HG03378 (cell line): ENCODE measurements at regions not wholly inside any gene's neighbourhood (a gene's known extent, or its start where the extent isn't known, plus 50 kb on each side); places are given as distances from the start of the nearest gene placed in this dataset.
"Not testable (repeated sequence)": the region's sequence is repeated elsewhere in the genome, so short reads cannot be mapped to it uniquely, and the experiment has no call there.

Experiments used
- ATAC-seq: cut with Tn5 transposase; IDR thresholded peaks from one replicate; pipeline ENCODE4 v1.9.1; 2021; ENCODE audit warnings: mild to moderate bottlenecking, moderate library complexity; ENCODE audit not compliant: unreplicated experiment

DNA sequence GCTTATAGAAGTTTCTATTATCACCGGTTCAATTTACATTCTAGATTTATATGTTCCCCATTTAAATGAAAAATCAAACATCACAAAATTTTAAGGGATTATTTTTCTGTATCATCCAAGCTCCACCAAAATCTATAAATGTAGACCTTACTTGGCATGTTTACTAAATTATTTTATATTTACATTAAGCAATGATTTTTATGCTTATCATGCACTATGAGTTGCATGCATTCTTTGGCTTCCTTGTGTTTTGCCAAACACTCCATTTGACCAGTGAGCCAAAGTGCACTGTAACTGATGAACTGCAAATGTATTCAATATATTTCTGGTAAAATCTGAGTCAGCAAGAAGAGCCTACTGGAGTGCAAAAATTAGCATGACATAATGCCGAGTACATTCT is 595.5 kb upstream of the PCDH7 start:
- not testable (repeated sequence) for ATAC-seq

DNA sequence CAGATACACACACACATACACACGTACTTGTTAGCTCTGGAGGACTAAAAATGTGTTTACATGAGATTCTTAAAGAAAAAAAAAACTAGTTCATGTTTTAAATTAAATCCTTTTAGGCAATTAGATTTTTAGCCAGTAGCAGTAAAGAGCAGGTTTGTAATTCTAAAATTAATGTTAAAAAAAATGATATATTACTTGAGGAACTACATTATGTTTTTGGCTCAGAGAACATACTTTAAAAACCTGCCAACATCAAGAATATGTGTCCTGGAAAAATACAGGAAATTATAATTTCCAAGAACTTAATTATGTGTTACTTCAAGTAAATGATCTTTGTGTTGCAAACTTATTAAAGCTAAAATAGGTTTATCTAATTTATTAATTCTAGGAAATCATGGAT is 594.3 kb upstream of the PCDH7 start:
- no peak for ATAC-seq

DNA sequence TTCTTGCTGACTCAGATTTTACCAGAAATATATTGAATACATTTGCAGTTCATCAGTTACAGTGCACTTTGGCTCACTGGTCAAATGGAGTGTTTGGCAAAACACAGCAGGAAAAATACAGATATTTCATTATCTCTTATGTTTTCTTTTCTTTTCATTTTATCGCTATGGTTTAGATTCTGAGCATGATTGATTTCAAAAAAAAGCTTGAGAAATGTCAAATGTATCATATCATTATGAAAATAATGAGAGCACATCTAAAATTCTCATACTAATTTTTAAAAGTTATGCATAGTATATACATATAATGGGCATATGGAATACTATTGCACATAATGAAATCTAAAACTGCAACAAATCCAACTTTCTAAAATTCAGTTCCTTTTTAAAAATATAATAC is 593.8 kb upstream of the PCDH7 start:
- ATAC-seq: no peak

DNA sequence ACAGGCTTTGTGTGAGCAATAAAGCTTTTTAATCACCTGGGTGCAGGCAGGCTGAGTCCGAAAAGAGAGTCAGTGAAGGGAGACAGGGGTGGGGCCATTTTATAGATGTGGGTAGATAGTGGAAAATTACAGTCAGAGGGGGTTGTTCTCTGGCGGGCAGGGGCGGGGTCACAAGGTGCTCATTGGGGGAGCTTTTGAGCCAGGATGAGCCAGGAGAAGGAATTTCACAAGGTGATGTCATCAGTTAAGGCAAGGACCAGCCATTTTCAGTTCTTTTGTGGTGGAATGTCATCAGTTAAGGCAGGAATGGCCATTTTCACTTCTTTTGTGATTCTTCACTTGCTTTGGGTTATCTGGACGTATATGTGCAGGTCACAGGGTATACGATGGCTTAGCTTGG is 571.3 kb upstream of the PCDH7 start:
- ATAC-seq: not testable (repeated sequence)

DNA sequence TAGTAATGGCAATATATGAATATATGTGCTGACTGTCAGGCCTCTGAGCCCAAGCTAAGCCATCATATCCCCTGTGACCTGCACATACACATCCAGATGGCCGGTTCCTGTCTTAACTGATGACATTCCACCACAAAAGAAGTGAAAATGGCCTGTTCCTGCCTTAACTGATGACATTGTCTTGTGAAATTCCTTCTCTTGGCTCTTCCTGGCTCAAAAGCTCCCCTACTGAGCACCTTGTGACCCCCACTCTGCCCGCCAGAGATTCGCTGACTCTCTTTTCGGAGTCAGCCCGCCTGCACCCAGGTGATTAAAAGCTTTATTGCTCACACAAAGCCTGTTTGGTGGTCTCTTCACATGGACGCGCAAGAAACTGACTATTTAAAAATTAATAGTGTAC is 570.6 kb upstream of the PCDH7 start:
- ATAC-seq: not testable (repeated sequence)

DNA sequence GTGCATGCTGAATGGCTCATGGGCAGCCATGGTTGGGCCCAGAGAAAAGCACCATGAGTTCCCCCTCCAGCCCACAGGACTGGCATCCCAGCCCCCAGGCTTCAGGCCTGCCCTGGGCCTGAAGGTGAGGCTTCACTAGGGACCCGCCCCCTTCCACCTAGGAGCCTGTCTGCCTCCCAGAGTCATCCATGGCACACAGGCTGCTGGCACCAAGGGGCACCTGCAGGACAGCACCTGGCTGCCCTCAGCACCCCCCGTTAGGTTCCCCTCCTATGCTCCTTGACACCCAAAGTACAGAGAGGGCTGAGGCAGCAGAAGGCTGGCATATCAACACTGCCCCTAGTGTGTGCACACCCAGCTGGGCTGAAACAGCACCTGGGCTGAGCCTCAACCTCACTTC is 566.7 kb upstream of the PCDH7 start:
- no peak for ATAC-seq

DNA sequence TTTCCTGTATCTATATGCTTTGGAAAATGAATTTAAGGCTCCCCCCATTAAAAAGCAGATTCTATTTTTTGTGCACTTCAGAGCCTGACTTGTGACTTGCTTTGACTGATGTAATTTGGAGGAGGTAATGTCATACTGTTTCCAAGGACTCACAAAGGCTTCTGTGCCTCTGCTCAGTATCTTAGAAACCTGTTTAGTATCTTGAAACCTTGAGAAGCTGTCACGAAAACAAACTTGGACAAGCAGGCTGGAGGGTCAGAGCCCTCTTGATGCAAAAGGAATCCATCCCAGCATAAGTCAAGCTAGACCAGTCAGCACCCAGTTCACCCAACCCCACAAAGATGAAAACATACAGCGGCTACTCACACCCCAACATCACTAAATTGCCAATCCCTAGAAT is 560.0 kb upstream of the PCDH7 start:
- ATAC-seq: no peak

DNA sequence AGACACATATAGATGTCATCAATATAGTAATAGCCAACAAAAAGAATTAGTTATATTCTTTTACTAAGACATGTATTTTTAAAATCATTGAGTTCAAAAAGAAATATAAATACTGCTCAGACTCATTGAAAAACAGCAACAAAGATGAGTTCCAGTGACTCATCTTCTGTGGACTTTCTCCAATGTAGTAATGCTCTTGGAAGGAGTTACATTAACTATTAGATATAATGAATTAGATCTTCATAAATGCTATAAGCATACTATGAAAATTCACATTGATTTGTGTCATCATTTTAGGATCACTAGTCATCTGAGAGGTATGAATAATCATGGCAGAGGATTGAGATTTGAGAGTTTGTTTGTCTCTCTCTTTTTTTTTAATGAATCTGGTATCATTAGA is 547.8 kb upstream of the PCDH7 start:
- ATAC-seq: no peak

DNA sequence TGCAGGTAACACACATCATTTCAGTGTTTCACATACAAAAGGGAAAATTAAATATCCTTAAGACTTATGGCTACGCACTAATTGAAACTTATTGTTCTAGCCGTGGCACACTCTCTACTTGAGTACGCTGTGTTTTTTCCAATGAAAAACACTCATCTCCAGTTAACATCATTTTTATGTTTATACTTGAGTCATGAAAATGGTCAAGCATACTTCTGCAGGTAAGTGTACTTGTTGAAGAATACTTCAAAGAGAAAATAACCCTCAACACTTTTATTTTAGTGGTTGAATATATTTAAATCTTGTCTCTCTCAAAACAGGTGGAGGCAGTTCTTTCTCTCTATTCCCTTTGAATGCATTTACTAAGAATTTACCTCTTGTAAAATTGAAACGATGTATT is 538.7 kb upstream of the PCDH7 start:
- ATAC-seq: no peak

DNA sequence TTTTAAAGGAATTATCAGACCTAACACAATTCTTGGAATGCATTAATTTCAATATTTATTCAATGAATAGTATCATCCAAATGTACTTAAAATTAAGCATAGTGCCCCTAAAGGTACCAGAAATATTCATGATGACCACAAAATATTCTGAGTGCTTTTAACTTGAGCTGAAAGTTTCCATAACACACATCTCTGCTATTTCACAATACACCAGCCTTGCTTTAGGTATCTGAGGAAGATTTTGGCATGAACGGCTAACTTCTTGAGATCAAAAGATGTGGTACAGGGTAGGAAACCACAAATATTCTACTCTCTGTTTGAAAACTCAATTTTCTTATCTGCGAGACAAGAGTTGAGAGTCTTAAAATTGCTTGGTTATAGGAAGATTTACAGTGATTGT is 538.3 kb upstream of the PCDH7 start:
- no peak for ATAC-seq

DNA sequence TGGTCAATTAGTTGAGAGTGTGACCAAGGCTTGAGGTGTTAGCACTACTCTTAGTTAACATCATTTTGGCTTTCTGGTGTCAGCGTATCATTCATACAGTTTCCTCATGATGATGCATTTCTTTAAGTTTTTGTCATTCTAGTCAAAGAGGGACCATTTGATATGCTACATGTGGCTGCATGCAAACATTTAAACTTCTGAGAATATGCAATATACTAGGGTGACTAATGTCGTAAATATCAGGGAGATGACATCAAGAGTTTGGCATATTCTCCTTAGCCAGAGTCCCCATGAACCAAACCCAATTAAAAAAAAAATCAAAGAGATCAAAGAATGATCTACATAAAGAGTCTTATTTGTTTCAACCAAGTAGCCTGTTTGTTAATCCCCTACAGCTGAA is 537.4 kb upstream of the PCDH7 start:
- ATAC-seq: no peak

DNA sequence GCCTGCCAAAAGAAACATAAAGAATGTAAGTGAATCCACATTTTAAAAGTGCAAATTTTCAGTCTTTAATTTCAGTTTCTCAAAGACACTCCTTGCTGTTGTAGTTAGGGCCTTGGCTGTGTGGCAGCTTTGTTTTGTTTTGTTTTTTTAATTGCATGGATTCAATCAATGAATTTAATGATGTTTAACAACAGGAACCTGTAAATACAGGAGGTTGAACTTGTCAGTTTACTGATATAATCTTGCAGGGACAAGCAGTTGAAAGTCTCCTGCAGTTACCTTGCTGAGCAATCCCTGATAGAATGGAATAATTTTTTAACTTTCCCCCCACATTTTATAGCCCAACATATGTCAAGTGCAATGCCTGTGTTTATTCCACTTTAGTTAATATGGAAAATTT is 528.3 kb upstream of the PCDH7 start:
- ATAC-seq: no peak

DNA sequence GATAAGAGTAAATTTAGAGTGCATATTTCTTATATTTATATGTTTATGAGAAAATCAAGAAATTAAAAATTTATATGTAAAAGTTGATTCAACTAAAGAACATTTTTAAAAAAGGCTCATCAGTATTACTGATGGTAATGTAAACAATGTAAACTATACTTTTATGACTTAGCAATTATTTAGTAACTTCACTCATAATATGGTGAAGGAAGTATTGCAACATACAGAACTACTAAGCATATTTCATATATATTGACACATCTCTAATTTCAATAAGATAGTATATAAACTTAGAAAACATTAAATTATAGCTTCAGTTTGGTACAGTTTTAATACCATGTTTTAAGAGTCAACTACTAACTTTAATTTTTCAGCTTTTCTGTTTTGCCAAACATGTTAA is 512.8 kb upstream of the PCDH7 start:
- ATAC-seq: no peak

DNA sequence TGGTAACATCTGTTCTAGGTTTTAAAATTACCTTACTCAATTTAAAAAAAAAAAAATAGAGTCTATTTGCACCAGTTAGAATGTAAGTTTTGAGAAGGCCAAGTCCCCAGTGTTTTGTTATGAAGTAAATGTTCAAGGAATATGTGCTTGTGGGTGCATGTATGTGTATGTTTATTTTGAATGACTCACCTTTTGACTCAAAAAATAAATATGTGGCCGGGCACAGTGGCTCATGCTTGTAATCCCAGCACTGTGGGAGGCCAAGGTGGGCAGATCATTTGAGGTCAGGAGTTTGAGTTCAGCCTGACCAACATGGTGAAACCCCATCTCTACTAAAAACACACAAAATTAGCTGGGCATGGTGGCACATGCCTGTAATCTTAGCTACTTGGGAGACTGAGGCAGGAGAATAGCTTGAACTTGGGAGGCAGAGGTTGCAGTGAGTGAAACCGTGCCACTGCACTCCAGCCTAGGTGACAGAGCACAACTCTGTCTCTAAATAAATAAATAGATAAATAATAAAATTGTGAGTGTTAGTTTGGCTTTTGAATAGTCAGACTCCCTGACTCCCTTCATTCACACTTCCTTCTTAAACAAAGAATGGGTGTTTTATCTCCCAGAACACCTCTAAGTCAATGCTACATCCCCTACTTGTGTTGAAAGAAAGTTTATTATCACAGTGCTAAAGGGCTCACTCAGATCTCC is 511.3 kb upstream of the PCDH7 start:
- no peak for ATAC-seq

DNA sequence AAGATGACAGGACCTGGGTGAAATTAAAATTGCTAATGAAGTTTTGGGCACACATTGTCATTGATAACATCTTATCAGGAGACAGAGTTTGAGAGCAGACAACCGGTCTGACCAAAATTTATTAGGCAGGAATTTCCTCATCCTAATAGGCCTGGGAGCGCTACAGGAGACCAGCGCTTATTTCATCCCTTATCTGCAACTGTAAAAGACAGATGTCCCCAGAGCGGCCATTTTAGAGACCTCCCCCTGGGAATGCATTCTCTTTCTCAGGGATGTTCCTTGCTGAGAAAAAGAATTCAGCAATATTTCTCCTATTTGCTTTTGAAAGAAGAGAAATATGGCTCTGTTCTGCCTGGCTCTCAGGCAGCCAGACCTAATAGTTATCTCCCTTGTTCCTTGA is 504.2 kb upstream of the PCDH7 start:
- not testable (repeated sequence) for ATAC-seq

DNA sequence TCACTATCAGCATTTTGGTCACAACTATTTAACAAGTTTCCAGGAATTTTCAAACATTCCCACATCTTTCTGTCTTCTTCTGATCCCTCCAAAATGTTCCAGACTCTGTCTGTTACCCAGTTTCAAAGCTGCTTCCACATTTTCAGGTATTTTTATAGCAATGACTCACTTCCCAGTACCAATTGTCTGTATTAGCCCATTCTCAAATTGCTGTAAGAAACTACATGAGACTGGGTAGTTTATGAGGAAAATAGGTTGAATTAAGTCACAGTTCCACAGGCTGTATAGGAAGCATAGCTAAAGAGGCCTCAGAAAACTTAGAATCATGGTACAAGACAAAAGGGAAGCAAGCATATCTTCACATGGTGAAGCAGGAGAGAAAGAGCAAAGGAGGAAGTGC is 475.0 kb upstream of the PCDH7 start:
- no peak for ATAC-seq

DNA sequence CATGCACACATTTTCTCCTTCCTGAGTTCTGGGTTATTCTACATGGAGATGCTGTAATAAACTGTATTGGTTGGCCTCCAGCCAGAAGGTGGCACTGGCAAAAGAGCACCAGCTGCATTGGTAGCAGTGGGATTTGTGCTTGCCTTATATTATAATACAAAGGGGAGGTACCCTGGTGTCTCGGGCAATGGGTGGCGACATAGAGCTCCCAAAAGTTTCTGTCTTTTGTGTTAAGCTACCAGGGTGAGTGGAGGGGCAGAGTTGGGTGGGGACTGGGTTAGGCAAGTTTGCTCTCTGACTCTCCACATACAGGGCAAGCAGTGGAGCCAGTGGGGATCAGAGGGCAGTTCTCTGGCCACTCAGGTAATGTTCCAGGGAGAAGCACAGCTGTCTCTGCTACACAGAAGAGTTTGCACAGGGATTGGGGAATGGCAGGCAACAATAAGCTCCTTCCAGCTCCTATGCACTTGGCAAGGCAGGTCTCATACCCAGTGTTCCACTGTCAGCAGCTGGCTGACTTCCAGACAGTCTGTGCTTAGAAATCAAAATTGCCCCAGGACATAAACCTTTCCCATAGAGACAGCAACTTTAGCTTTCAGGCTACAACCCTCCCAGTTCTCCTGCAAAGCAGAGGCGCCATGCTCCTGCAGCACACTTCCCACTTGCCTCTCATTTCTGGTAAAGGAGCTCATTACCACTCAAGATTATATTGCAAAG is 463.9 kb upstream of the PCDH7 start:
- ATAC-seq: no peak

DNA sequence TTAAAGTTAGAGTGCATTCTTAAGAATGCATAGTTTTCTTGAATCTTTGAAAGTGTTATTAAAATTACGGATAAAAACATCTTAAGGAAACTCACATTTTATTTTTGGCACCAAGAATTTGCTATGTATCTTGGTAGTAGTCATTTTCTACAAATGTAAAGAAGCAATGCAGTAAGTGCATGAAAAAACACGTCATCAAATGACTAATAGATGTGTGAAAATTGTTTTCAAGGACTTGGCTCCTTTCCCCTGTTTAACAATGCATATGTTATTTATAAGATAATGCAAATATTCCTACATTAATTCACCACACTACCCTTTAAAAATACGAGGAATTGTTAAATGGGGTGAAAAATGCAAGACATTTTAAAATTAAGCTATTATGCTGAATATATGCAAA is 461.2 kb upstream of the PCDH7 start:
- ATAC-seq: no peak

DNA sequence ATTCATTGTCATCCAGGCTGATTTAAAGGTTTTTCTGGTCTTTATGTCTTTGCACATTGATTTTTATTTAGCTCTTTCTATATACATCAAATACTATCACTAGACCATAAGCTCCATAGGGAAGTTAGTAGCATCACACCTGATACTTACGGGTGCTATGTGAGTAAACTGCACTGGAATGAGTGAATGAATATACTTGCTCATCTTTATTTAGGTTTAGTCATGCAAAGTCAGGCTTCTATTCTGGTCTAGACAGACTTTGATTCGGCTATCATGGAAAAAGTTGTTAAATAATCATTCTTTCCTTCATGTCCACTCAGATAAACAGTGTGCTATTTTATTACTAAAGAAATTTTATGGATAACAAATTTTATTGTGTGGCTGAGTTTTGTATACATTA is 457.8 kb upstream of the PCDH7 start:
- no peak for ATAC-seq

DNA sequence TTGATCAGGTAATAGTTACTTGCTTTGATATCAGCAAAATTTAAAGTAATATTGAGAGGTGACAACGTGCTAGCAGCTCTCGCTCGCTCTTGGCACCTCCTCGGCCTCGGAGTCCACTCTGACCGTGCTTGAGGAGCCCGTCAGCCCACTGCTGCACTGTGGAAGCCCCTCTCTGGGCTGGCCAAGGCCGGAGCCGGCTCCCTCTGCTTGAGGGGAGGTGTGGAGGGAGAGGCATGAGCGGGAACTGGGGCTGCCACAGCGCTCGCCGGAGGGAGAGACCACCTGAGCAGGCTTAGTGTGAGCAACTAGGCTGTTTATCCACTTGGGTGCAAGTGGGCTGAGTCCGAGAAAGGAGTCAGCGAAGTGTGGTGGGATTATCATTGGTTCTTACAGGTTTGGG is 455.7 kb upstream of the PCDH7 start:
- ATAC-seq: no peak

DNA sequence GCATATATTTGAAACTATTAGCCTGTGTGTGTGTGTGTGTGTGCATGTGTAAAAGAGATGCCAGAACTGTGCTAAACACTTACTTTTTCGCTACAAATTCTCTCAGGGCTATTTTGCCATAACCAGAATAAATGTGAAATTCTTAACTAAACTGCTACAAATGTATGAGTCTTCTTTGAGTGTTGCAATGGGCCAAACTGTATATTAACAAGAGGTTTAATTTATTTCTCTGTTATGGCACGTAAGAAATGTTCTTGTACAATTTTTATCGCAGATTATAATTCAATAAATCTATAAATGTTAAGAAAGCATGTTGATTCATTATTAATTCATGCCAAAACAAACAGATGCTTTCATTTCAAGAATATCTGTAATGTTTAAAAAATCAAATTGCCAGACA is 454.5 kb upstream of the PCDH7 start:
- no peak for ATAC-seq

DNA sequence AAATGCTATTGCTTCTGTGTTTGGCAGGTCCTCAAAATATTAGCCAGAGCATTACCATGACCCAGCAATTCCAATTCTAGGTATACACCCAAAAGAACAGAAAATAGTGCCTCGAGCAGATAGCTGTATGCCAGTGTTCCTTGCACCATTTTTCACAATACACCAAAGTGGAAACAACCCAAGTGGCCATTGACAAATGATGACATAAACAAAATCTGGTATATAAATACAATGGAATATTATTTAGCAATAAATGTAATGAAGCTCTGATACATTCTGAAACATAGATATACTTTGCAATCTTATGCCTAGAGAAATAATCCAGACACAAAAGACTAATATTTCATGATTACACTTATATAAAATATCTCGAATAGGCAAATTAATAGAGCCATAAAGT is 451.8 kb upstream of the PCDH7 start:
- no peak for ATAC-seq

DNA sequence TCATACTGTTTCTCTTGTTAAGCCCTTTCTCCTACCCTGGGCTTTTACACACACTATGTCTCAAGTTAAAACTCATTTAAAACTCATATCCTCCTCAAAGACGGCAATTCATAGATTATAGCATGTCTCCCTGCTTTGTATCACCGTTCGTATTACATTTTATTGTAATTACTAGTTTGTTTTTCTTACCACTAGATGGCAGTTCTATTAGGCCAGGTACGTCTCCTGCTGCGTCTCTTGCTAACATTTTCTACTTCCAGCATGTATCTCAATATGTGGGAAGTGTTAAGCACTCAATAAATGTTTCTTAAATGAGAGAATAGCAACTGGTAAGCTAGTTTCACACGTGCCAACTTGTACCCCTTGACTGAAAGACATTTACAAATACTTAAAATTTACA is 450.3 kb upstream of the PCDH7 start:
- ATAC-seq: no peak
